DND-41 (cell line): ENCODE measurements at regions not wholly inside any gene's neighbourhood (a gene's known extent, or its start where the extent isn't known, plus 50 kb on each side); places are given as distances from the start of the nearest gene placed in this dataset.

Experiments used
- CTCF ChIP-seq: IDR thresholded peaks from 2 replicates; pipeline ENCODE4 v1.5.1; 2012; ENCODE audit warnings: borderline replicate concordance, low read length, moderate library complexity, mild to moderate bottlenecking; ENCODE audit not compliant: poor library complexity, severe bottlenecking; ENCODE audit errors: extremely low read depth
- EZH2 ChIP-seq: IDR thresholded peaks from 3 replicates; pipeline ENCODE4 v1.6.1; 2012; ENCODE audit warnings: borderline replicate concordance, low read depth, mild to moderate bottlenecking, moderate library complexity, low read length, inconsistent platforms; ENCODE audit not compliant: severe bottlenecking

GRCh38 chrY:7860781-7861614 is 949.4 kb upstream of the AMELY start:
- TF ChIP-seq EZH2 (no peak), CTCF (no peak)
